ENCODE measurements at regions not wholly inside any gene's neighbourhood (a gene's known extent, or its start where the extent isn't known, plus 50 kb on each side); places are given as distances from the start of the nearest gene placed in this dataset.
A peak's percentile ranks its signal among the peaks of the same experiment; 100 is the strongest.

GRCh38 chr11:106389101-106389500 is 311.6 kb downstream of the AASDHPPT start:
- Histone ChIP-seq H3K9me2 (replicated peaks; ENCODE audit: low read length) (no peaks in the 10 kb centered on the region), H3F3A (ENCODE audit: low read length, unreplicated experiment) (peaks cover 16% of the 10 kb centered on the region), H2AFZ (ENCODE audit: low read length) (no peak overlapping the region), H3K27ac (ENCODE audit: low read length) (peak overlapping the region; percentile 72), H3K36me3 (ENCODE audit: low read depth, low read length) (no peaks in the 10 kb centered on the region), H3K79me2 (ENCODE audit: low read length) (no peaks in the 10 kb centered on the region), H3K4me2 (ENCODE audit: low read length) (peak overlapping the region; percentile 59), H3K9ac (ENCODE audit: low read length) (no peak overlapping the region), H3K27me3 (ENCODE audit: low read length) (no peaks in the 10 kb centered on the region), H3K4me1 (ENCODE audit: insufficient read depth, low read length) (peaks cover 45% of the 10 kb centered on the region), H4K20me1 (ENCODE audit: low read length) (no peaks in the 10 kb centered on the region), H3K4me3 (ENCODE audit: low read length) (no peak overlapping the region), H3K9me3 (ENCODE audit: low read length) (no peaks in the 10 kb centered on the region)
- peak; percentile 94 for DNase-seq
- no TSS peak for BruUV-seq (replicated peaks)
- no peak for TF ChIP-seq EZH2phosphoT487 (IDR thresholded peaks at IDR 0.05; ENCODE audit: borderline replicate concordance, low read length)
- no peak for TF ChIP-seq EZH2 (IDR thresholded peaks at IDR 0.05; ENCODE audit: low read length, unreplicated experiment)
- TF ChIP-seq CTCF (conservative IDR thresholded peaks at IDR 0.05; ENCODE audit: low read depth, low read length): no peak
- intact Hi-C loops (cut with micrococcal nuclease): no loop called here
- ATAC-seq: peak; percentile 65
- POLR2A ChIA-PET (ENCODE audit: unreplicated experiment): no interaction called here
- CTCF ChIA-PET: no interaction called here

GRCh38 chr11:106390078-106390477 is 312.6 kb downstream of the AASDHPPT start:
- H3K27me3 ChIP-seq (ENCODE audit: low read length): no peaks in the 10 kb centered on the region
- H3K27ac ChIP-seq (ENCODE audit: low read length): peak overlapping the region; percentile 72
- H3K9me2 ChIP-seq (replicated peaks; ENCODE audit: low read length): no peaks in the 10 kb centered on the region
- no peak for TF ChIP-seq CTCF (conservative IDR thresholded peaks at IDR 0.05; ENCODE audit: low read depth, low read length)
- TF ChIP-seq EZH2 (IDR thresholded peaks at IDR 0.05; ENCODE audit: low read length, unreplicated experiment): no peak
- TF ChIP-seq EZH2phosphoT487 (IDR thresholded peaks at IDR 0.05; ENCODE audit: borderline replicate concordance, low read length): no peak
- no TSS peak for BruUV-seq (replicated peaks)
- peaks cover 16% of the 10 kb centered on the region for H3F3A ChIP-seq (ENCODE audit: low read length, unreplicated experiment)
- CTCF ChIA-PET: no interaction called here
- POLR2A ChIA-PET (ENCODE audit: unreplicated experiment): no interaction called here
- H3K79me2 ChIP-seq (ENCODE audit: low read length): no peaks in the 10 kb centered on the region
- no peaks in the 10 kb centered on the region for H4K20me1 ChIP-seq (ENCODE audit: low read length)
- DNase-seq (no peak), ATAC-seq (no peak)
- H3K36me3 ChIP-seq (ENCODE audit: low read depth, low read length): no peaks in the 10 kb centered on the region
- no peaks in the 10 kb centered on the region for H3K9me3 ChIP-seq (ENCODE audit: low read length)
- H3K4me1 ChIP-seq (ENCODE audit: insufficient read depth, low read length): peaks cover 45% of the 10 kb centered on the region
- intact Hi-C loops (cut with micrococcal nuclease): loop anchor here (5.0 to 10.0 kb wide), 3 partner anchors 37 to 615 kb away; no protein-coding TSS in a partner anchor
- no peak overlapping the region; the same call in 1 of the 2 replicates for H3K9ac ChIP-seq (ENCODE audit: low read length)
- H3K4me3 ChIP-seq (ENCODE audit: low read length): no peak overlapping the region
- peak overlapping the region; percentile 59 for H3K4me2 ChIP-seq (ENCODE audit: low read length)
- no peak overlapping the region for H2AFZ ChIP-seq (ENCODE audit: low read length)

- Histone ChIP-seq H4K20me1 (ENCODE audit: low read length) (no peaks in the 10 kb centered on the region), H3F3A (ENCODE audit: low read length, unreplicated experiment) (peaks cover 16% of the 10 kb centered on the region), H3K36me3 (ENCODE audit: low read depth, low read length) (peaks cover 11% of the 10 kb centered on the region; the same call in 1 of the 2 replicates), H3K27ac (ENCODE audit: low read length) (peak overlapping the region; percentile 76), H2AFZ (ENCODE audit: low read length) (peak overlapping the region; percentile 15; the same call in 1 of the 2 replicates), H3K4me1 (ENCODE audit: insufficient read depth, low read length) (peaks cover 45% of the 10 kb centered on the region), H3K9me3 (ENCODE audit: low read length) (peaks cover 16% of the 10 kb centered on the region), H3K4me2 (ENCODE audit: low read length) (peak overlapping the region; percentile 72), H3K9me2 (replicated peaks; ENCODE audit: low read length) (no peaks in the 10 kb centered on the region), H3K4me3 (ENCODE audit: low read length) (peak overlapping the region; percentile 14; the same call in 1 of the 2 replicates), H3K27me3 (ENCODE audit: low read length) (no peaks in the 10 kb centered on the region), H3K79me2 (ENCODE audit: low read length) (no peaks in the 10 kb centered on the region), H3K9ac (ENCODE audit: low read length) (peak overlapping the region; percentile 7; the same call in 1 of the 2 replicates)
- peak; percentile 89 for DNase-seq
- ChIA-PET CTCF (interaction anchor here (0.9 kb wide), 1 partner anchor 111 kb away, joined by 3 read pairs; no protein-coding TSS in a partner anchor), POLR2A (ENCODE audit: unreplicated experiment) (interaction anchor here (0.6 kb wide), 1 partner anchor 35 kb away, joined by 3 read pairs; no protein-coding TSS in a partner anchor)
- peak; percentile 80 for ATAC-seq
- intact Hi-C loops (cut with micrococcal nuclease): loop anchor here (1.0 to 10.0 kb wide), 4 partner anchors 7 to 613 kb away; no protein-coding TSS in a partner anchor
- no TSS peak for BruUV-seq (replicated peaks)
- TF ChIP-seq EZH2phosphoT487 (IDR thresholded peaks at IDR 0.05; ENCODE audit: borderline replicate concordance, low read length): no peak
- TF ChIP-seq EZH2 (IDR thresholded peaks at IDR 0.05; ENCODE audit: low read length, unreplicated experiment): no peak
- TF ChIP-seq CTCF (conservative IDR thresholded peaks at IDR 0.05; ENCODE audit: low read depth, low read length): no peak
Measured at GRCh38 chr11:106391771-106392420, 314.4 kb downstream of the AASDHPPT start.

Data from PC-3 (cell line).